Effector memory CD8-positive, alpha-beta T cell (primary cell): ENCODE measurements at regions not wholly inside any gene's neighbourhood (a gene's known extent, or its start where the extent isn't known, plus 50 kb on each side); places are given as distances from the start of the nearest gene placed in this dataset.
"Not testable (repeated sequence)": the region's sequence is repeated elsewhere in the genome, so short reads cannot be mapped to it uniquely, and the experiment has no call there.

Experiments
- ATAC-seq: fragments of 150-1000 bp; cut with Tn5 transposase; replicated peaks from 2 replicates; pipeline ENCODE4 v1.10.0; 2021; ENCODE audit warnings: mild to moderate bottlenecking, moderate library complexity
- DNase-seq, 3 experiments: peaks; one replicate each; pipeline ENCODE4 v3.0.0; 2021
- H3K27ac Mint-ChIP-seq, 2 donors: one replicate each; pipeline ENCODE4 v1.8.0; 2022; ENCODE audit warnings: mild to moderate bottlenecking in 2 of 2, mixed read lengths in 2 of 2, moderate library complexity in 2 of 2
- H3K27me3 Mint-ChIP-seq, 2 donors: one replicate each; pipeline ENCODE4 v1.8.0; 2022; ENCODE audit warnings: mixed read lengths in 2 of 2
- H3K36me3 Mint-ChIP-seq: one replicate; pipeline ENCODE4 v1.8.0; 2022; ENCODE audit warnings: mild to moderate bottlenecking, moderate library complexity, mixed read lengths; ENCODE audit not compliant: insufficient read depth
- H3K4me1 Mint-ChIP-seq, 2 donors: one replicate each; pipeline ENCODE4 v1.8.0; 2022; ENCODE audit warnings: low read depth in 2 of 2, mixed read lengths in 2 of 2
- H3K4me3 Mint-ChIP-seq, 2 donors: one replicate each; pipeline ENCODE4 v1.8.0; 2022; ENCODE audit warnings: mild to moderate bottlenecking in 2 of 2, mixed read lengths in 2 of 2, moderate library complexity in 2 of 2
- H3K9me3 Mint-ChIP-seq, 2 donors: one replicate each; pipeline ENCODE4 v1.8.0; 2022; ENCODE audit warnings: mixed read lengths in 2 of 2

DNA sequence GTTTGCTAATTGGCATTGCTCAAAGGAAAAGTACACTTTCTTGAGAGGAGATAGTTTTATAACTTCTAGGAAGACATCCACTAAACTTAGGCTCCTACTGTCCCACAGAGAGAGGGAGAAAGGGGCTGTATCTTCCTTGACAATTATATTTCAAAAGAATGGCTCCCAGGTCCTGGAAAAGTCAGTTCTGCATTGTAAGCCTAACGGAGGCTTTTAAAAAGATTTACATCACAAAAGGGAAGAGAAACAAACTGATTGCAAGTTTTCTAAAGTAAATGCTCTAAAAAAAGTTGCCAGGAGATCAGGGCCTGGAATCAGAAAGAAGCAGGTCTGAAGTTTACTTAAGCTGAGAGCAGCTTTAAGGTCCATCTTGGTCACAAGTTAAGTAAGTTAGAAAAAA lies 839.5 kb downstream of the FRK start:
- H3K27me3 Mint-ChIP-seq: no peaks in the 10 kb centered on the region
- no peak overlapping the region for H3K27ac Mint-ChIP-seq
- DNase-seq (no peak), ATAC-seq (no peak)
- H3K4me3 Mint-ChIP-seq: no peak overlapping the region
- H3K4me1 Mint-ChIP-seq: no peaks in the 10 kb centered on the region
- peaks cover 13 to 15% of the 10 kb centered on the region in 2 donors for H3K9me3 Mint-ChIP-seq
- no peaks in the 10 kb centered on the region for H3K36me3 Mint-ChIP-seq

- ATAC-seq (no peak), DNase-seq (no peak)
- no peaks in the 10 kb centered on the region for H3K27me3 Mint-ChIP-seq
- peaks cover 13 to 19% of the 10 kb centered on the region in 2 donors for H3K9me3 Mint-ChIP-seq
- H3K27ac Mint-ChIP-seq: no peak overlapping the region
- no peaks in the 10 kb centered on the region for H3K4me1 Mint-ChIP-seq
- no peak overlapping the region for H3K4me3 Mint-ChIP-seq
- no peaks in the 10 kb centered on the region for H3K36me3 Mint-ChIP-seq
Measured at GRCh38 chr6:115220551-115221159, 840.0 kb downstream of the FRK start.

GRCh38 chr6:115219645-115220044 lies 841.0 kb downstream of the FRK start:
- Mint-ChIP-seq H3K27me3 (no peaks in the 10 kb centered on the region), H3K27ac (no peak overlapping the region), H3K4me3 (no peak overlapping the region), H3K9me3 (peaks cover 9 to 19% of the 10 kb centered on the region in 2 donors), H3K36me3 (no peaks in the 10 kb centered on the region), H3K4me1 (no peaks in the 10 kb centered on the region)
- ATAC-seq (no peak), DNase-seq (no peak)

- Mint-ChIP-seq H3K27ac (no peak overlapping the region), H3K36me3 (no peaks in the 10 kb centered on the region), H3K4me3 (no peak overlapping the region), H3K4me1 (no peaks in the 10 kb centered on the region), H3K27me3 (no peaks in the 10 kb centered on the region), H3K9me3 (peaks cover 6 to 11% of the 10 kb centered on the region in 2 donors)
- DNase-seq (no peak), ATAC-seq (no peak)
Measured at GRCh38 chr6:115216835-115217234, 843.9 kb downstream of the FRK start.

- Mint-ChIP-seq H3K27ac (no peak overlapping the region), H3K36me3 (peaks cover 4% of the 10 kb centered on the region), H3K27me3 (no peaks in the 10 kb centered on the region), H3K4me3 (no peak overlapping the region), H3K9me3 (peaks cover 4 to 24% of the 10 kb centered on the region in 2 donors), H3K4me1 (no peaks in the 10 kb centered on the region)
- DNase-seq (no peak), ATAC-seq (no peak)
Measured at GRCh38 chr6:115214283-115214682, 846.4 kb downstream of the FRK start.

DNA sequence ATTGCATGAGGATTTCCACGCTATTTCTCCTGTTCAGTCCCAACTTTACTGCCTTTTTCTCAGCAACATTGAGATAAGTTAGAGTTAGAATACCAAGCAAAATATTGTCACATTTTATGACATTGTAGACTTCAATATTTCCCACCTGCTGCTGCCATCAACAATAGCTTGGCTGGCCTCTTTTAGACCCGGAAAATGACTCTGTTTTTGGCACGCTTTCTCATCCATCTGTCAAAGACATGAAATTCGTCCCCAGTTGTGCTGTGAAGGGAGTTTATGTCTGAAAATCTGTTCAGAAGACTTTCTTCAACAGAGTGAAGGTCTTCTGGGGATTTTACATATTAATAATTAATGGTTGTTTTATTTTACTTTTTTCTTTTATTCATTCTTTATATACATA lies 857.3 kb downstream of the FRK start:
- no peak for DNase-seq
- no peak overlapping the region for H3K27ac Mint-ChIP-seq
- no peaks in the 10 kb centered on the region for H3K4me1 Mint-ChIP-seq
- peaks cover 12 to 16% of the 10 kb centered on the region in 2 donors for H3K9me3 Mint-ChIP-seq
- ATAC-seq: no peak
- no peaks in the 10 kb centered on the region for H3K36me3 Mint-ChIP-seq
- no peaks in the 10 kb centered on the region for H3K27me3 Mint-ChIP-seq
- no peak overlapping the region for H3K4me3 Mint-ChIP-seq

DNA sequence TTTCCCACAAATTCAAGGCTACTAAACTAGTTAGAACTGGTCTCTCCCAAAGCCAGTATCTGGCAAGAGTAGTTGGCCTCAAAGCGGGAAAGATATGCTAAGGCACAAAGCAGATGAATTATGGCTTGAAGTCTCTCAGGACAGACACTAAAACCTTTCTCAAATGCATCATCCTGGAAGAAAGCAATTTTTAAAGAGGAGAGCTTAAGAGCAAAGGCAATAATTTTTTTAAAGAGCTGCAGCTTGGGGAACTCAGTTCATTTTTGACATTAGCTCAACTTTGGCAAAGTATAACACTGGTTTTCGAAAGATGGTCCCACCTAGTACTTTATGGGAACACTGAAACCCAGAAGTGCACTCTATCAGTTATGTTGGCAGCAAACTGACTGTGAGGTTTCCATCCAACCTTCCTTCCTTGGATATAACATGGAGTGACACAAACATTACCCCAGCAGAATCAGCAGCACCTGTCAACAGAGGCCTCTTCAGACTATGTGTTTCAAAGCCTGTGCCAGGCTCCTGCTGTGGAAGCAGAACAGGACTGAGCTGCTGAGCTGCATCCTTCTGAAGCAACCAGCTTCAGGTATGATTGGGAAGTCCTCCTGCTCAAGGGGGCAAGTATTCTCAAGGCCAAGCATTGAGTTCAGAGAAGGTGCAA lies 852.3 kb upstream of the HS3ST5 start:
- no peak overlapping the region for H3K27ac Mint-ChIP-seq
- H3K4me1 Mint-ChIP-seq: no peaks in the 10 kb centered on the region
- DNase-seq: no peak
- peaks cover 9 to 12% of the 10 kb centered on the region in 2 donors for H3K9me3 Mint-ChIP-seq
- no peaks in the 10 kb centered on the region for H3K36me3 Mint-ChIP-seq
- no peak for ATAC-seq
- H3K27me3 Mint-ChIP-seq: no peaks in the 10 kb centered on the region
- no peak overlapping the region for H3K4me3 Mint-ChIP-seq

DNA sequence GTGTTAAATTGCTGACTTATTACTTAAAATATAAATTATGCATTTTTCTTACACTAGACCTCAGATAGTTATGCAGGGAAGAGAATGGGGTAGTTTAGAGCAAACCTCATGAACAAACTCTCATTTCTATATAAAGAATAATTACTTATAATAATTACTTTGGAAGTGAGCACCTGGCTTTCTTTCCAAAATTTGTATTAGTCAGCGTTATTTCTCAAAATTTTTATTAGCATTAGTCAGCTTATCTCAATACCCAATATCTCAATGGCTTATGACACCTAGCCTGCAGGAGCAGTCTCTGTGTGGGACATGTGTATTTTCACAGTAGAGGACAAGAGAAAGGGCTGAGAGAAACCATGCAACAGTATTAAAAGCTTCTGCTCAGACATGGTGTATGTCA lies 849.2 kb upstream of the HS3ST5 start:
- H3K4me3 Mint-ChIP-seq: no peak overlapping the region
- ATAC-seq (no peak), DNase-seq (no peak)
- peaks cover 0 to 6% of the 10 kb centered on the region in 2 donors for H3K9me3 Mint-ChIP-seq
- H3K4me1 Mint-ChIP-seq: no peaks in the 10 kb centered on the region
- no peaks in the 10 kb centered on the region for H3K27me3 Mint-ChIP-seq
- H3K27ac Mint-ChIP-seq: no peak overlapping the region
- no peaks in the 10 kb centered on the region for H3K36me3 Mint-ChIP-seq

- Mint-ChIP-seq H3K27me3 (no peaks in the 10 kb centered on the region), H3K36me3 (no peaks in the 10 kb centered on the region), H3K9me3 (peaks cover 0 to 8% of the 10 kb centered on the region in 2 donors), H3K4me1 (no peaks in the 10 kb centered on the region), H3K4me3 (no peak overlapping the region), H3K27ac (no peak overlapping the region)
- ATAC-seq (no peak), DNase-seq (no peak)
Measured at GRCh38 chr6:115190534-115190933, 847.7 kb upstream of the HS3ST5 start.

- DNase-seq, ATAC-seq, H3K36me3 Mint-ChIP-seq: not testable (repeated sequence)
Measured at GRCh38 chr6:115175456-115175855, 832.6 kb upstream of the HS3ST5 start.

GRCh38 chr6:115165912-115166311 lies 823.1 kb upstream of the HS3ST5 start:
- not testable (repeated sequence) for H3K36me3 Mint-ChIP-seq, H3K4me1 Mint-ChIP-seq, H3K27ac Mint-ChIP-seq, H3K27me3 Mint-ChIP-seq, H3K4me3 Mint-ChIP-seq, DNase-seq, ATAC-seq
- H3K9me3 Mint-ChIP-seq: peaks cover 11 to 16% of the 10 kb centered on the region in 2 donors

More at GRCh38 chr6:115175456-115175855, 832.6 kb upstream of the HS3ST5 start:
- not testable (repeated sequence) for H3K9me3 Mint-ChIP-seq, H3K4me1 Mint-ChIP-seq, H3K27me3 Mint-ChIP-seq, H3K4me3 Mint-ChIP-seq, H3K27ac Mint-ChIP-seq

- Mint-ChIP-seq H3K27me3 (no peaks in the 10 kb centered on the region), H3K27ac (no peak overlapping the region), H3K4me1 (no peaks in the 10 kb centered on the region), H3K36me3 (no peaks in the 10 kb centered on the region), H3K9me3 (peaks cover 3 to 27% of the 10 kb centered on the region in 2 donors), H3K4me3 (no peak overlapping the region)
- ATAC-seq (no peak), DNase-seq (no peak)
Measured at GRCh38 chr6:115159733-115160132, 816.9 kb upstream of the HS3ST5 start.

DNA sequence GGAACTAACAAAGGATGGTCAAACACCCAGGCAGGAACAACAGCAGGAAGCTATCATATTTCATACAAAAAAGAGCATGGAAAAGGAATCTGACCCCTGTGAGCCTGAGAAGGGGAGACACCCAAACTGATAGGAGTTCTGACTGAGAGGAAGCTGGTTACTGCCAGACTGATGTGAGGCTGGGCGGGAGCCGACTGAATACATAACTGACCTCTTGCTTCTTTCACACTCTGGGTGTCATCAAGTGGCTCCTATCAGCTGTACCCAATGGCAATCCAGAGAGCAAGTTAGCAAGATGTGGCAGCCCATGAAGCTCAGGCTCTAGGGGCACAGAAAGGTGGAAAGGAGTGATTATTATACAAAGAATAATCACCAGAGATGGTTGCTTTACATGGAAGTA lies 795.1 kb upstream of the HS3ST5 start:
- no peaks in the 10 kb centered on the region for H3K27me3 Mint-ChIP-seq
- ATAC-seq (no peak), DNase-seq (no peak)
- H3K9me3 Mint-ChIP-seq: peaks cover 7 to 8% of the 10 kb centered on the region in 2 donors
- H3K27ac Mint-ChIP-seq: peak overlapping the region in 1 of 2 donors; percentile 33
- no peak overlapping the region for H3K4me3 Mint-ChIP-seq
- no peaks in the 10 kb centered on the region for H3K36me3 Mint-ChIP-seq
- no peaks in the 10 kb centered on the region for H3K4me1 Mint-ChIP-seq

DNA sequence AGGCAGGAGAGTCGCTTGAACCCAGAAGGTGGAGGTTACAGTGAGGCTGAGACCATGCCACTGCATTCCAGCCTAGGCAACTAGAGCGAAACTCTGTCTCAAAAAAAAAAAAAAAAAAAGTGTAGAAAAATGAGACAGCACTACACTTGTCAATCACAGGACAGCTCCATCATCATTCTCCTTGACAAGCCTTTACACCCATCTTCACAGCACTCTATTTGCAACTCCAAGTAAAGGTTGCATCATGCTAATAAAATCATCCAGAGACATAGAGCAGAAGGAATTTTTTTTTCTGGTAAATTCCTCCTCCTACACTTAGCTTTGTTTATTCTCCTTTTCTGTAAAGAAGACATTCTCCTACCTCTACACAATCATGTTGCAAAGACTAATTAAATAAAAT lies 791.0 kb upstream of the HS3ST5 start:
- Mint-ChIP-seq H3K9me3 (peaks cover 0 to 3% of the 10 kb centered on the region in 2 donors), H3K36me3 (no peaks in the 10 kb centered on the region), H3K4me1 (no peaks in the 10 kb centered on the region), H3K27ac (no peak overlapping the region), H3K27me3 (no peaks in the 10 kb centered on the region), H3K4me3 (no peak overlapping the region)
- ATAC-seq (no peak), DNase-seq (no peak)
